ENCODE measurements at regions not wholly inside any gene's neighbourhood (a gene's known extent, or its start where the extent isn't known, plus 50 kb on each side); places are given as distances from the start of the nearest gene placed in this dataset.
"Not testable (repeated sequence)": the region's sequence is repeated elsewhere in the genome, so short reads cannot be mapped to it uniquely, and the experiment has no call there.

- no peaks in the 10 kb centered on the region for H3K27me3 Mint-ChIP-seq (ENCODE audit: insufficient read depth)
- H3K36me3 Mint-ChIP-seq (ENCODE audit: low read depth) = no peaks in the 10 kb centered on the region
- WGBS, 2 experiments (ENCODE audit: insufficient coverage in 1 of 2, insufficient read length in 1 of 2) = 71 to 100% methylated on average over 2 to 6 of the region's 6 CpGs
- H3K27ac ChIP-seq (ENCODE audit: low read depth, low read length) = no peak overlapping the region
- H3K27ac Mint-ChIP-seq = no peak overlapping the region
- no peak overlapping the region for H3K4me3 Mint-ChIP-seq
- no peaks in the 10 kb centered on the region for H3K36me3 ChIP-seq (ENCODE audit: control insufficient read depth, insufficient read depth, low read length)
- no peaks in the 10 kb centered on the region for H3K4me1 Mint-ChIP-seq
- H3K27me3 ChIP-seq (ENCODE audit: control insufficient read depth, insufficient read depth, low read length, poor library complexity, severe bottlenecking) = no peaks in the 10 kb centered on the region
- H3K9me3 Mint-ChIP-seq = peaks cover 53% of the 10 kb centered on the region
- no peak for TF ChIP-seq CTCF (conservative IDR thresholded peaks at IDR 0.05)
- H3K9me3 ChIP-seq (ENCODE audit: control insufficient read depth, low read length) = peaks cover 15% of the 10 kb centered on the region
- H3K4me3 ChIP-seq (ENCODE audit: low read length) = no peak overlapping the region
- no peak for DNase-seq
- no peak overlapping the region for H3K9ac ChIP-seq (ENCODE audit: extremely low read depth, low read length, poor library complexity, severe bottlenecking)
- H3K4me1 ChIP-seq (ENCODE audit: control insufficient read depth, insufficient read depth, low read length) = no peaks in the 10 kb centered on the region
Observed at GRCh38 chrX:85808217-85808616, 239.1 kb downstream of the CHM start.

- H3K36me3 Mint-ChIP-seq (ENCODE audit: low read depth); H3K27me3 Mint-ChIP-seq (ENCODE audit: insufficient read depth); H3K4me3 ChIP-seq (ENCODE audit: low read length); H3K36me3 ChIP-seq (ENCODE audit: control insufficient read depth, insufficient read depth, low read length); H3K9ac ChIP-seq (ENCODE audit: extremely low read depth, low read length, poor library complexity, severe bottlenecking); H3K27ac Mint-ChIP-seq; H3K4me1 ChIP-seq (ENCODE audit: control insufficient read depth, insufficient read depth, low read length); H3K4me3 Mint-ChIP-seq; H3K9me3 ChIP-seq (ENCODE audit: control insufficient read depth, low read length); DNase-seq; H3K27ac ChIP-seq (ENCODE audit: low read depth, low read length); H3K27me3 ChIP-seq (ENCODE audit: control insufficient read depth, insufficient read depth, low read length, poor library complexity, severe bottlenecking); H3K4me1 Mint-ChIP-seq: not testable (repeated sequence)
- 91% methylated on average over 8 of the region's 8 CpGs; no CpG with 5 or more reads in 1 of the 2 experiments for whole genome bisulfite sequencing, 2 experiments (ENCODE audit: insufficient coverage in 1 of 2, insufficient read length in 1 of 2)
- peaks cover 62% of the 10 kb centered on the region for H3K9me3 Mint-ChIP-seq
Observed at GRCh38 chrX:85772391-85772790, 275.0 kb downstream of the CHM start.

GRCh38 chrX:85765651-85766050 is 281.7 kb downstream of the CHM start:
- Histone ChIP-seq H3K4me1 (ENCODE audit: control insufficient read depth, insufficient read depth, low read length) (no peaks in the 10 kb centered on the region), H3K27ac (ENCODE audit: low read depth, low read length) (no peak overlapping the region), H3K36me3 (ENCODE audit: control insufficient read depth, insufficient read depth, low read length) (no peaks in the 10 kb centered on the region), H3K4me3 (ENCODE audit: low read length) (no peak overlapping the region), H3K27me3 (ENCODE audit: control insufficient read depth, insufficient read depth, low read length, poor library complexity, severe bottlenecking) (no peaks in the 10 kb centered on the region), H3K9ac (ENCODE audit: extremely low read depth, low read length, poor library complexity, severe bottlenecking) (no peak overlapping the region), H3K9me3 (ENCODE audit: control insufficient read depth, low read length) (no peaks in the 10 kb centered on the region)
- Mint-ChIP-seq H3K4me3 (no peak overlapping the region), H3K9me3 (peaks cover 51% of the 10 kb centered on the region), H3K27me3 (ENCODE audit: insufficient read depth) (no peaks in the 10 kb centered on the region), H3K36me3 (ENCODE audit: low read depth) (no peaks in the 10 kb centered on the region), H3K27ac (no peak overlapping the region), H3K4me1 (no peaks in the 10 kb centered on the region)
- TF ChIP-seq CTCF (conservative IDR thresholded peaks at IDR 0.05) = no peak
- DNase-seq = no peak
- WGBS, 2 experiments (ENCODE audit: insufficient coverage in 1 of 2, insufficient read length in 1 of 2) = 91 to 100% methylated on average over 3 of the region's 3 CpGs

- H3K27me3 ChIP-seq (ENCODE audit: control insufficient read depth, insufficient read depth, low read length, poor library complexity, severe bottlenecking); H3K4me3 ChIP-seq (ENCODE audit: low read length); H3K4me1 ChIP-seq (ENCODE audit: control insufficient read depth, insufficient read depth, low read length); H3K9ac ChIP-seq (ENCODE audit: extremely low read depth, low read length, poor library complexity, severe bottlenecking); H3K4me3 Mint-ChIP-seq; H3K27ac ChIP-seq (ENCODE audit: low read depth, low read length); DNase-seq; H3K9me3 ChIP-seq (ENCODE audit: control insufficient read depth, low read length); H3K27me3 Mint-ChIP-seq (ENCODE audit: insufficient read depth); H3K36me3 ChIP-seq (ENCODE audit: control insufficient read depth, insufficient read depth, low read length); H3K36me3 Mint-ChIP-seq (ENCODE audit: low read depth); H3K27ac Mint-ChIP-seq; H3K4me1 Mint-ChIP-seq: not testable (repeated sequence)
- no CpG with 5 or more reads among the region's 2 CpGs for WGBS, 2 experiments (ENCODE audit: insufficient coverage in 1 of 2, insufficient read length in 1 of 2)
- peaks cover 62% of the 10 kb centered on the region for H3K9me3 Mint-ChIP-seq
Observed at GRCh38 chrX:85723025-85723424, 324.3 kb downstream of the CHM start.

- H3K27me3 ChIP-seq (ENCODE audit: control insufficient read depth, insufficient read depth, low read length, poor library complexity, severe bottlenecking); H3K4me1 ChIP-seq (ENCODE audit: control insufficient read depth, insufficient read depth, low read length); H3K9me3 ChIP-seq (ENCODE audit: control insufficient read depth, low read length); DNase-seq; H3K4me1 Mint-ChIP-seq; H3K27ac Mint-ChIP-seq; H3K4me3 ChIP-seq (ENCODE audit: low read length); H3K36me3 Mint-ChIP-seq (ENCODE audit: low read depth); H3K4me3 Mint-ChIP-seq; H3K9ac ChIP-seq (ENCODE audit: extremely low read depth, low read length, poor library complexity, severe bottlenecking); H3K27ac ChIP-seq (ENCODE audit: low read depth, low read length); H3K36me3 ChIP-seq (ENCODE audit: control insufficient read depth, insufficient read depth, low read length); H3K27me3 Mint-ChIP-seq (ENCODE audit: insufficient read depth): not testable (repeated sequence)
- 80% methylated on average over 1 of the region's 1 CpG; no CpG with 5 or more reads in 1 of the 2 experiments for WGBS, 2 experiments (ENCODE audit: insufficient coverage in 1 of 2, insufficient read length in 1 of 2)
- H3K9me3 Mint-ChIP-seq = peaks cover 49% of the 10 kb centered on the region
Observed at GRCh38 chrX:85703233-85703632, 323.8 kb upstream of the POF1B start.

Data from endodermal cell (in vitro differentiated cells).